Heart right ventricle (tissue), 16 donors: ENCODE measurements at regions not wholly inside any gene's neighbourhood (a gene's known extent, or its start where the extent isn't known, plus 50 kb on each side); places are given as distances from the start of the nearest gene placed in this dataset.

ENCODE experiments used
- ATAC-seq, 8 donors: fragments of 200-7000 bp; cut with Tn5 transposase; one replicate each; pipeline ENCODE4 v1.9.1; 2020; ENCODE audit warnings: mild to moderate bottlenecking in 8 of 8, moderate library complexity in 8 of 8, moderate number of reproducible peaks in 1 of 8
- DNase-seq, 2 donors: peaks; one replicate each; pipeline ENCODE4 v3.0.0-alpha.2; 2020
- H3K27ac ChIP-seq, 10 donors: fragments of 200-600 bp; sonication (generic) in 2 of 10; one replicate each; pipeline versions ENCODE4 v1.5.0 to v1.8.0; 2020 to 2022; ENCODE audit warnings: mild to moderate bottlenecking in 3 of 10
- H3K27me3 ChIP-seq, 7 donors: fragments of 200-600 bp; one replicate each; pipeline ENCODE4 v1.8.0; 2021 to 2022; ENCODE audit warnings: mild to moderate bottlenecking in 2 of 7
- H3K36me3 ChIP-seq, 9 donors: fragments of 200-600 bp; sonication (generic) in 1 of 9; one replicate each; pipeline versions ENCODE4 v1.5.0 to v1.8.0; 2020 to 2022; ENCODE audit warnings: mild to moderate bottlenecking in 2 of 9
- H3K4me1 ChIP-seq, 9 donors: fragments of 200-600 bp; sonication (generic) in 1 of 9; one replicate each; pipeline versions ENCODE4 v1.5.0 to v1.8.0; 2020 to 2022; ENCODE audit warnings: mild to moderate bottlenecking in 4 of 9
- H3K4me3 ChIP-seq, 10 donors: fragments of 200-600 bp; sonication (generic) in 2 of 10; one replicate each; pipeline versions ENCODE4 v1.5.0 to v1.8.0; 2020 to 2022; ENCODE audit warnings: mild to moderate bottlenecking in 7 of 10, moderate library complexity in 2 of 10
- H3K9me3 ChIP-seq, 11 donors: fragments of 200-600 bp in 10 of 11; sonication (generic) in 2 of 11; one replicate each; pipeline versions ENCODE4 v1.5.0 to v1.8.0; 2013 to 2022; ENCODE audit warnings: mild to moderate bottlenecking in 2 of 11, control low read depth in 1 of 11, moderate library complexity in 1 of 11
- CTCF ChIP-seq, 9 donors: fragments of 200-600 bp; sonication (generic) in 2 of 9; IDR thresholded peaks; one replicate each; pipeline versions ENCODE4 v1.5.0 to v1.8.0; 2021 to 2022; ENCODE audit warnings: antibody characterized with exemption in 9 of 9, mild to moderate bottlenecking in 5 of 9, moderate library complexity in 1 of 9
- WGBS, 2 donors: extraction: QIAGEN DNeasy Blood & Tissue Kit; methylation state at CpG; one replicate each; pipeline ENCODE4 v1.1.7; 2013; ENCODE audit warnings: inconsistent platforms in 1 of 2; 5-methylcytosine and 5-hydroxymethylcytosine counted together
- intact Hi-C, 10 donors: fragments of 100-400 bp; cut with DNase I; formaldehyde crosslinking; loops; one replicate each; pipeline versions ENCODE4 v1.11.1 to v1.14.2; 2022
- donor health status: Arrhythmogenic right ventricular cardiomyopathy.
- donor health status: ischemic (EF 13 %, LVEDD 7.1; RV severe dilation, severe dysfunction).
- donor health status: healthy with polysubstance abuse.
- donor health status: DM: no; HTN: yes; CAD: no.
- donor health status: DM: no; HTN: no; CAD: no.
- donor health status: ischemic (EF 25% LVEDD 6.9; RV normal size, moderate dysfunction).
- donor health status: ischemic (EF 25% LVEDD 5.7; RV mildly dilated, moderate dysfunction).
- donor health status: healthy.
- donor health status: DM: yes; HTN: yes; CAD: no.
- donor health status: Ischemic cardiomyopathy.
- donor health status: ischemic (EF 35%, LVEDD 5.7; RV mildly dilated, moderate dysfunction).
- donor health status: nonischemic (EF 11% LVEDD 7.7; RV severe dilation, severe dysfunction).
- donor health status: DM: yes; HTN: yes; CAD: no.
- donor health status: PGD.
- donor health status: ischemic (EF 29% LVEDD 5.4; RV normal size, mild dysfunction).
- donor health status: nonischemic (EF 23%, LVEDD 6.1; RV moderate dilation, normal function).

- ATAC-seq (no peak), DNase-seq (no peak)
- intact Hi-C loops, result loop anchor here in 1 of 10 donors (10.0 kb wide), 1 partner anchor 1187 kb away; no protein-coding TSS in a partner anchor
- Histone ChIP-seq H3K27me3 (no peaks in the 10 kb centered on the region), H3K4me1 (no peaks in the 10 kb centered on the region), H3K36me3 (no peaks in the 10 kb centered on the region), H3K4me3 (no peak overlapping the region), H3K27ac (no peak overlapping the region), H3K9me3 (peaks cover 0 to 48% (median 6%) of the 10 kb centered on the region in 11 donors)
- TF ChIP-seq CTCF (IDR thresholded peaks at IDR 0.05), result no peak
Measured at GRCh38 chr11:97641988-97642387, 1252.2 kb downstream of the JRKL start.

- 62 to 99% methylated on average over 3 of the region's 3 CpGs for WGBS, 2 donors
- TF ChIP-seq CTCF (IDR thresholded peaks at IDR 0.05), result no peak
- H3K36me3 ChIP-seq, result no peaks in the 10 kb centered on the region
- H3K4me1 ChIP-seq, result no peaks in the 10 kb centered on the region
- intact Hi-C loops, result loop anchor here in 1 of 10 donors (10.0 kb wide), 1 partner anchor 1191 kb away; no protein-coding TSS in a partner anchor
- H3K9me3 ChIP-seq, result peaks cover 0 to 67% (median 6%) of the 10 kb centered on the region in 11 donors
- no peak for ATAC-seq
- no peak overlapping the region for H3K27ac ChIP-seq
- no peak overlapping the region for H3K4me3 ChIP-seq
- no peak for DNase-seq
- H3K27me3 ChIP-seq, result no peaks in the 10 kb centered on the region
Measured at GRCh38 chr11:97645736-97646135, 1255.9 kb downstream of the JRKL start.

GRCh38 chr11:97656356-97656755, 1266.5 kb downstream of the JRKL start:
- Histone ChIP-seq H3K4me3 (no peak overlapping the region), H3K36me3 (no peaks in the 10 kb centered on the region), H3K27ac (no peak overlapping the region), H3K4me1 (no peaks in the 10 kb centered on the region), H3K27me3 (no peaks in the 10 kb centered on the region), H3K9me3 (peaks cover 0 to 14% (median 2%) of the 10 kb centered on the region in 11 donors)
- intact Hi-C loops, result no loop called here
- TF ChIP-seq CTCF (IDR thresholded peaks at IDR 0.05), result no peak
- ATAC-seq (no peak), DNase-seq (no peak)
- WGBS, 2 donors, result 52% methylated on average over 2 of the region's 2 CpGs

GRCh38 chr11:97657852-97658251, 1268.0 kb downstream of the JRKL start:
- Histone ChIP-seq H3K4me3 (no peak overlapping the region), H3K4me1 (no peaks in the 10 kb centered on the region), H3K27me3 (no peaks in the 10 kb centered on the region), H3K36me3 (no peaks in the 10 kb centered on the region), H3K9me3 (peaks cover 0 to 14% (median 2%) of the 10 kb centered on the region in 11 donors), H3K27ac (no peak overlapping the region)
- no peak for DNase-seq
- no peak for ATAC-seq
- TF ChIP-seq CTCF (IDR thresholded peaks at IDR 0.05), result no peak
- WGBS, 2 donors, result 90 to 94% methylated on average over 7 of the region's 7 CpGs
- intact Hi-C loops, result no loop called here
